Progenitor cell of endocrine pancreas (in vitro differentiated cells): ENCODE measurements at regions not wholly inside any gene's neighbourhood (a gene's known extent, or its start where the extent isn't known, plus 50 kb on each side); places are given as distances from the start of the nearest gene placed in this dataset.

Experiments used
- DNase-seq: peaks from one replicate; pipeline ENCODE4 v3.0.0; 2021; ENCODE audit warnings: low spot score; ENCODE audit not compliant: unreplicated experiment
- H3K27ac Mint-ChIP-seq: 2 replicates; pipeline ENCODE4 v1.8.0; 2021; ENCODE audit warnings: mild to moderate bottlenecking, moderate library complexity, mixed read lengths
- H3K27me3 Mint-ChIP-seq: 2 replicates; pipeline ENCODE4 v1.8.0; 2021; ENCODE audit warnings: mixed read lengths
- H3K36me3 Mint-ChIP-seq: 2 replicates; pipeline ENCODE4 v1.8.0; 2022; ENCODE audit warnings: mixed read lengths; ENCODE audit not compliant: insufficient read depth
- H3K4me1 Mint-ChIP-seq: 2 replicates; pipeline ENCODE4 v1.8.0; 2021; ENCODE audit warnings: low read depth, mixed read lengths
- H3K4me3 Mint-ChIP-seq: 2 replicates; pipeline ENCODE4 v1.8.0; 2021; ENCODE audit warnings: low read depth, mild to moderate bottlenecking, moderate library complexity, mixed read lengths
- H3K9me3 Mint-ChIP-seq: 2 replicates; pipeline ENCODE4 v1.8.0; 2021; ENCODE audit warnings: low read depth, mixed read lengths
- CTCF ChIP-seq: fragments of 200-600 bp; sonication (generic); IDR thresholded peaks from one replicate; pipeline ENCODE4 v1.5.0; 2021; ENCODE audit warnings: antibody characterized with exemption, mild to moderate bottlenecking; ENCODE audit not compliant: unreplicated experiment

DNA sequence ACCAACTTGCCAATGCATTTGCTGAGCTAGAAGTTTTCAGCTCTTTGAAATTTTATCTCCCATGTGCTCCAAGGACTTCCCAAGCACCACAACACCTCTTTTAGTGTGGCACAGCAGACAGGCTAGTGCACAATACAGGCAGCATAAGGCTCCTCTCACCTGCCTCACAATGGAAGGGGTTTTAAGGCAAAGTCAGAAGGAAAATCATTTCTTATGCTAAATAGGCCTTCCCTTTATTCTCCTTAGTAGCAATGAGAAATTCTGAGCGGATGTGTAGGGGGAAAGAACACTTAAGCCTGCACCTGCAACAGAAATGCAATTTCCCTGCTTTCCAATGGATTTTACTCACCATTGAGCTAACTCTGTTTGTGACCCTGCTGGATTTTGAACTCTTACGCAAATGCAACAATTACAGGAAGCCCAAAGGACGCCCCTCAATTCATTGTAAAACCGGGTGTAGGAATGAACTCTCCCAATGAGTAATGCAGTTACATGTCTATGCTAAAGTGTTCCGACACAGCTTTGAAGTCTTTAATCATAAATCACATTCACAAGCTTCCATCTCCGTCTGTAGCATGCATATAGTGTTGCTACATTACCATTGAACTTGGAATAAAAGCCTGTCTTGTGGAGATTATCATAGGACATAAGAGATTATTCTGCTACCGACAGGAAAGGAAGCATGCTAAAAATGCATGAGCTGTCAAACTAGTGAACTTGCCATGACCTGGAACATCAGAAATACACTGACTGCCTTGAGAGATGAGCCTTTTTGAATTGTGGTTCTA is 1084.9 kb downstream of the RPA4 start:
- Mint-ChIP-seq H3K36me3 (no peaks in the 10 kb centered on the region), H3K27me3 (no peaks in the 10 kb centered on the region), H3K4me1 (peaks cover 2% of the 10 kb centered on the region), H3K27ac (no peak overlapping the region), H3K4me3 (no peak overlapping the region), H3K9me3 (peaks cover 4% of the 10 kb centered on the region)
- DNase-seq = no peak
- no peak for TF ChIP-seq CTCF

DNA sequence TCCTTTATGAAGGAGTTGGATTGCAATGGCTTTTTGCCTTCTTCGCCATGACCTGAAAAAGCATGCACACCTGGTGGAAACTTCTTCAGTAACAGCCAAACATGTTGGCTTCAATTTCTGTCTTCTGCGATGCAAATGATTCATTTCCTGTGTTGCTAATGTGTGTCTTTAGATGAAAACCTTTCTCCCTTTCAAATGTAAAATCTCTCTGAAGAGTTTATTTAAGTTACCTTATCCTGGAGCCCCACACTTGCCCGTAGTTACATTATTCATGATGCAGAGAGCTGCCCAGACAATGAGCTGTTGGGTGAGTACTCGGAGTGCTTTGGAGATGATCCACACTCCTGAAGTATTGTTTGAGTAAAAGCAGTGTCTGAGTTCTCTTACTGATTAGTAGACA is 1100.9 kb downstream of the RPA4 start:
- Mint-ChIP-seq H3K4me1 (no peaks in the 10 kb centered on the region), H3K9me3 (peaks cover 8% of the 10 kb centered on the region), H3K4me3 (no peak overlapping the region), H3K27me3 (no peaks in the 10 kb centered on the region), H3K36me3 (no peaks in the 10 kb centered on the region), H3K27ac (no peak overlapping the region)
- DNase-seq = no peak
- no peak for TF ChIP-seq CTCF

- Mint-ChIP-seq H3K9me3 (peaks cover 8% of the 10 kb centered on the region), H3K27me3 (no peaks in the 10 kb centered on the region), H3K36me3 (no peaks in the 10 kb centered on the region), H3K4me1 (no peaks in the 10 kb centered on the region), H3K27ac (no peak overlapping the region), H3K4me3 (no peak overlapping the region)
- no peak for DNase-seq
- TF ChIP-seq CTCF = no peak
Observed at GRCh38 chrX:97985096-97985495, 1101.4 kb downstream of the RPA4 start.

DNA sequence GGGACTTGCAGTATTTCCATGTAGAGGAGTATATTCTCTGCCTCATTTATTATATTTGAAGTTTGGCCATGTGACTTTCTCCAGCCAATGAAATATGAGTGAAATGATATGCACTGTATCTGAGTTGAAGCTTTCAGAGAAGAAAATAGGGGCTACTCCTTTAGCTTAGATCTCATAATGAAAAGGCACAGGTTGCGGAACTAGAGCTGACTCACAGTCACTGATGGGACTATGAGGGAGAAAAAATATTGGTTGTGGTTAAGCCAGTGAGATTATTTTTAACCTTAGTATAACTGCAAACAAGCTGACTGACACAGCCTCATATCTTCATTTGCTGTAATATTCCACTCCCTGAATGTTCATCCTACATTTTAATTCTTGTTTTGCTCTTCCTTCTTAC is 1104.3 kb downstream of the RPA4 start:
- peaks cover 10% of the 10 kb centered on the region for H3K9me3 Mint-ChIP-seq
- no peak for DNase-seq
- TF ChIP-seq CTCF = no peak
- H3K27ac Mint-ChIP-seq = no peak overlapping the region
- H3K36me3 Mint-ChIP-seq = peaks cover 1% of the 10 kb centered on the region
- no peaks in the 10 kb centered on the region for H3K27me3 Mint-ChIP-seq
- H3K4me1 Mint-ChIP-seq = no peaks in the 10 kb centered on the region
- no peak overlapping the region for H3K4me3 Mint-ChIP-seq

DNA sequence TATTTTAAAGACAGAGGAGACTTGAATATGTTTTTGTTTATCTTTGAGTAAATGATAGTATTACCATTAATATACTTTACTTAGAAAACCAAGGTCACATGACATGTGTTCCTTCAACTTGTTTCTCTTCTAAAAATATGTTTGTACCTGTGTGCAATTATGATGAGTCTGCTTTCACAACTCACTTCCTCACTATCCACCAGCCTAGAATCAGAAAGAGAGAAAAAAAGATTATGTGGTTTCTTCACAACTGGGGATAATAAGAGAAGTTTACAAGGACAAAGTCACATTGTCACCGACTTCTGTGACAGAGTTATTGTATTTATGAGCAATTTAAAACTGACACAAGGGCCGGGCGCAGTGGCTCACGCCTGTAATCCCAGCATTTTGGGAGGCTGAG is 1112.1 kb downstream of the RPA4 start:
- Mint-ChIP-seq H3K9me3 (peaks cover 30% of the 10 kb centered on the region), H3K4me3 (no peak overlapping the region), H3K4me1 (peaks cover 3% of the 10 kb centered on the region), H3K36me3 (peaks cover 8% of the 10 kb centered on the region), H3K27me3 (no peaks in the 10 kb centered on the region), H3K27ac (no peak overlapping the region)
- DNase-seq = no peak
- no peak for TF ChIP-seq CTCF
